ENCODE measurements at regions not wholly inside any gene's neighbourhood (a gene's known extent, or its start where the extent isn't known, plus 50 kb on each side); places are given as distances from the start of the nearest gene placed in this dataset.
"Not testable (repeated sequence)": the region's sequence is repeated elsewhere in the genome, so short reads cannot be mapped to it uniquely, and the experiment has no call there.

- H3K27me3 ChIP-seq (ENCODE audit: control insufficient read depth, insufficient read depth, low read length): no peaks in the 10 kb centered on the region
- DNase-seq: no peak
- no peaks in the 10 kb centered on the region for H3K36me3 ChIP-seq (replicated peaks; ENCODE audit: control insufficient read depth, insufficient read depth, low read length)
- no peak overlapping the region for H3K4me3 ChIP-seq (ENCODE audit: insufficient read depth, low read depth, low read length)
These were observed 58.9 kb upstream of the SLC1A4 start for GRCh38 chr2:64930258-64930671.

- Histone ChIP-seq H3K4me3 (ENCODE audit: insufficient read depth, low read depth, low read length) (no peak overlapping the region), H3K36me3 (replicated peaks; ENCODE audit: control insufficient read depth, insufficient read depth, low read length) (no peaks in the 10 kb centered on the region), H3K27me3 (ENCODE audit: control insufficient read depth, insufficient read depth, low read length) (no peaks in the 10 kb centered on the region)
- DNase-seq: no peak
These were observed 57.7 kb upstream of the SLC1A4 start for GRCh38 chr2:64931246-64932115.

DNA sequence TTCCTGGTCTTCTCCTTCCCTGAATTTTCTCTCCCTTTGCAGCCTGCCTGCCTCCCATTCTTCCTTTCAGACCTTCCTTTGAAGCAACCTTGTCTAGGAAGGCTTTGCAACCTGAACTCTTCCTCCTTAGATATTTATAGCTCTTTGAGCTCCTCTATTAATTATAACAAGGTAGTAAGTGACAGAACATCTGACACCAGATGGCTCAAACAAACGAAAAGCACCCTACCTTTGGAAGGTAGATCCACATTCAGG, 57.2 kb upstream of the SLC1A4 start:
- Histone ChIP-seq H3K4me3 (ENCODE audit: insufficient read depth, low read depth, low read length) (no peak overlapping the region), H3K27me3 (ENCODE audit: control insufficient read depth, insufficient read depth, low read length) (no peaks in the 10 kb centered on the region), H3K36me3 (replicated peaks; ENCODE audit: control insufficient read depth, insufficient read depth, low read length) (no peaks in the 10 kb centered on the region)
- no peak for DNase-seq

DNA sequence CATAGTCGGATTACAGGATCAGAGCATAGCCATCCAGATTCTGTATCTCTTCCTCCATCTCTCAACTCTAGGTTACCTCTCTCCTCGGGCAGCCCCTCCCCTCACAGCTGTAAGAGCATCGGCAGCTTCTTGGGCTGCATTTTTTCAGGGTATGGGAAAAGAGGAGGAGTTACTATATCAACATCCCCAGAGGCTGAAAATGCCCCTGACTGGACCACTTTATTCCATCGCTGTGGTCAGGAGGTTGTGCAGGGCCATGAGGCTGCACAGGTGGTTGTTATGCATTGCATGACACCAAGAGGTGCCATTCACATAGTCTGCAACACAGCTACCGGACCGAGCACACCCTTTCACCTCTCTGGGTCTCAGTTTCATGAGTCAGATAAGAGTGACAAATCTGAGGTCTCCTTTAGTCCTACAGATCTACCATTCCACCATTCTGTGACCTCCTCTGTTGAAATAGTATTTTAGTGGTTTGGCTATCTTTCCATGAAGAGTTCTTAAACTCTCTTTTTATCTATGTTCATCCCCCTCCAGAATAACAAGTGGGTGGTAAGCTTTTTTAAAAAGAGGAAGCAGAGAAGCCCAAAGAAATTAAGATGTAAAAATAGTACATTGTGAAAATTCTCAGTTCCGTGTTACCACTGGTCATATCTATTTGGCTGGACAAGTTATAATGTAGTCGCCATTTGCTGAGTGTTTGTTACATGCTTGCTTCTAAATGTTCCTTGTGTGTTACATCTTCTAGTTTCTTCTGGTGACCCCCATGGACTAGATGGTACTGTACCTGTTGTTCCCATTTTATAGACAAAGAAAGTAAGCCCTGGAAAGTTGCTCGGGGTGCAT, 56.6 kb upstream of the SLC1A4 start:
- Histone ChIP-seq H3K36me3 (replicated peaks; ENCODE audit: control insufficient read depth, insufficient read depth, low read length) (no peaks in the 10 kb centered on the region), H3K27me3 (ENCODE audit: control insufficient read depth, insufficient read depth, low read length) (no peaks in the 10 kb centered on the region), H3K4me3 (ENCODE audit: insufficient read depth, low read depth, low read length) (no peak overlapping the region)
- no peak for DNase-seq

DNA sequence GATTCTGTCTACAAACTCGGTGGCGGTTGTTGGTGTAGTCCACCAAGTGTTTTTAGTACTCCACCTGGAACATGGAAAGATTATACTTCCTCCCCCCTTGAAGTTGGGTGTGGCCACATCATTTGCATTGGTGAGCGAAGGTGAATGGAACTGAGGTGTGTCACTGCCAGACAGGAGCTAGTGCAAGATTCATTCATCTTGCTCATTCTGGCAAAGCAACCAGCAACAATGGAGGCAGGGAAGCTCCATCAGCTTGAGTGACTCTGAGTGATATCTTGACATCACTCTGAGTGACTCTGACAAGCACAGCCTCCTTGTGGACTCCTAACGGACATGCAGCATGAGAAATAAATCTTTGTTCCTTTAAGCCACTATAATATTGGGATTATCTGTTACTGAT, 54.7 kb upstream of the SLC1A4 start:
- DNase-seq: no peak
- Histone ChIP-seq H3K27me3 (ENCODE audit: control insufficient read depth, insufficient read depth, low read length) (no peaks in the 10 kb centered on the region), H3K36me3 (replicated peaks; ENCODE audit: control insufficient read depth, insufficient read depth, low read length) (no peaks in the 10 kb centered on the region), H3K4me3 (ENCODE audit: insufficient read depth, low read depth, low read length) (no peak overlapping the region)

GRCh38 chr2:64936809-64937208, 52.4 kb upstream of the SLC1A4 start:
- Histone ChIP-seq H3K27me3 (ENCODE audit: control insufficient read depth, insufficient read depth, low read length) (no peaks in the 10 kb centered on the region), H3K4me3 (ENCODE audit: insufficient read depth, low read depth, low read length) (no peak overlapping the region), H3K36me3 (replicated peaks; ENCODE audit: control insufficient read depth, insufficient read depth, low read length) (no peaks in the 10 kb centered on the region)
- no peak for DNase-seq

- not testable (repeated sequence) for H3K36me3 ChIP-seq (replicated peaks; ENCODE audit: control insufficient read depth, insufficient read depth, low read length); H3K4me3 ChIP-seq (ENCODE audit: insufficient read depth, low read depth, low read length); H3K27me3 ChIP-seq (ENCODE audit: control insufficient read depth, insufficient read depth, low read length); DNase-seq
These were observed 51.9 kb upstream of the SLC1A4 start for GRCh38 chr2:64937314-64937686.

GRCh38 chr2:64937687-64938491, 51.3 kb upstream of the SLC1A4 start:
- Histone ChIP-seq H3K36me3 (replicated peaks; ENCODE audit: control insufficient read depth, insufficient read depth, low read length) (no peaks in the 10 kb centered on the region), H3K27me3 (ENCODE audit: control insufficient read depth, insufficient read depth, low read length) (no peaks in the 10 kb centered on the region), H3K4me3 (ENCODE audit: insufficient read depth, low read depth, low read length) (no peak overlapping the region)
- DNase-seq: no peak

DNA sequence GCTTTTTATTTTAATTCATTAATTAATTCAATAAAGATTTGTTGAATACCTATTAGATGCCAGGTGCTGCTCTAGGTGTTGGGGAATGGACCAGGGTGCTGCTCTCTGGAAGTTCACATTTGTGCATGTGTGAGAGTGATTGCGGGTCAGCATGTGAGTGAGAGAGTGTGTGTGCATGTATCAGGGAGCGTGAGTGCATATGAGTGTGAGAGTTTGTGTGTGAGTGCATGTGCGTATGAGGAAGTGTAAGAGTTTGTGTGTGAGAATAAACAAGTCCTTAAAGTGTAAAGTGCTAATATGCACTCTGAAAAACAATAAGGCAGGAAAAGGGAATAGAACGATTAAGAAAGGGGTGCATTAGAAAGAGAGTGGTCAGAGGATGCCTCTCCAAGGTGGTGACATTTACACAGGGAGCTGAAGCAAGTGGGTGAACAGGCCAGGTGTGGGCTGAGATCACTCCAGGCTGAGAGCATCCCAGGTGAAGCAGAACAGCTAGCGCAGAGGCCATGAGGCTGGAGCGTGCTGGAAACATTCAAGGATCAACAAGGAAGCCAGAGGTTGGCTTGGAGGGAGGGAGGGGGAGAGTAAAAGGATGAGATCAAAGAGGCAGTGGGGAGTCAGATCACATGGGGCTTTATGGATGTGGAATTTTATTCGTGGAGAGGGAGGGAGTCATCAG, 50.5 kb upstream of the SLC1A4 start:
- Histone ChIP-seq H3K27me3 (ENCODE audit: control insufficient read depth, insufficient read depth, low read length) (no peaks in the 10 kb centered on the region), H3K36me3 (replicated peaks; ENCODE audit: control insufficient read depth, insufficient read depth, low read length) (no peaks in the 10 kb centered on the region), H3K4me3 (ENCODE audit: insufficient read depth, low read depth, low read length) (no peak overlapping the region)
- no peak for DNase-seq

- Histone ChIP-seq H3K4me3 (ENCODE audit: insufficient read depth, low read depth, low read length) (no peak overlapping the region), H3K27me3 (ENCODE audit: control insufficient read depth, insufficient read depth, low read length) (no peaks in the 10 kb centered on the region)
- DNase-seq: peak; percentile 81
These were observed 49.8 kb upstream of the SLC1A4 start for GRCh38 chr2:64939332-64939917.

More at GRCh38 chr2:64939332-64939917, 49.8 kb upstream of the SLC1A4 start:
- no peaks in the 10 kb centered on the region for H3K36me3 ChIP-seq (replicated peaks; ENCODE audit: control insufficient read depth, insufficient read depth, low read length)
